Right ventricle myocardium superior (tissue), 1 donor: ENCODE measurements at regions not wholly inside any gene's neighbourhood (a gene's known extent, or its start where the extent isn't known, plus 50 kb on each side); places are given as distances from the start of the nearest gene placed in this dataset.
"Not testable (repeated sequence)": the region's sequence is repeated elsewhere in the genome, so short reads cannot be mapped to it uniquely, and the experiment has no call there.

Source experiments
- ATAC-seq: fragments of 200-7000 bp; cut with Tn5 transposase; one replicate; pipeline ENCODE4 v1.9.1; 2020; ENCODE audit warnings: mild to moderate bottlenecking; ENCODE audit not compliant: poor library complexity
- DNase-seq: peaks from one replicate; pipeline ENCODE4 v3.0.0-alpha.2; 2020
- intact Hi-C: fragments of 100-400 bp; cut with DNase I; formaldehyde crosslinking; loops from one replicate; pipeline ENCODE4 v1.11.2; 2022
- donor health status: DM: no; HTN: yes; CAD: no; lungs with severe emphysema.

DNA sequence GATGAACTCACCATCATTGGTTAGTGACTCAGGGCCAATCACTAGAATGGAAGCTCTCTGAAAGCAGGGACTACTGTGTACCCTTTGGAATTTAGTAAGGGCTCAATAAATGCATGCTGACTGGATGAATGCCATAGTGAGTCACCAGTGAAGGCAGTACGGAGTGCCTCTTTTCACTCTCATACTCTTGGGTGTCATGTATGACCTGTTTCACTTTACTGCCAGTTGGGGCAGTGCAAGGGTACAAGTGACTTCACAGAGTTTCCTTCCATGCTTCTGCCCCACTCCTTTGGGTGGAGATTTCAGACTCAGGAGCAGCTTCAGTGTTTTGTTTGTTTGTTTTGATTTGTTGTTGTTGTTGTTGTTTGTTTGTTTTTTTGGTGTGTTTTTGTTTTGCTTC lies 57.7 kb downstream of the SOX3 start:
- ATAC-seq (no peak), DNase-seq (no peak)
- intact Hi-C loops = no loop called here

DNA sequence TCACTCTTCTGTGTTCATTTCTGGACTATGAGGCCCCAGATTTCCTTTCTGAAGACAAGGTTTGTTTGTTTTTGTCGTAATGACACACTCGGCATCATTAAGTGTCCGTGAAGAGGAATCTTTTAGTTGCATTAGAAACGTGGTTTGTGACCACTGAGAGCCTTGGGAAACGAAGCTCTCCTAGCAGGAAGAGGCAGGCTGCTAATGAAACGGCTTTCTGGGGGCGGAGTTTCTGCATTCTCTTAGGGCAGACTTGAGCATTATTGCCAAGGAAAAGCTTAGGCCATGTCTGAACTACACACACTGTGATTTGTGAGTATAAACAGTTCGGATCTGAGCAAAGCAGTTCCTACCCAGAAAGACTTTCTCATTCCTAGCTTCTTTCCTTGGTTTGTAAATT lies 64.0 kb downstream of the SOX3 start:
- DNase-seq (no peak), ATAC-seq (no peak)
- intact Hi-C loops = no loop called here

DNA sequence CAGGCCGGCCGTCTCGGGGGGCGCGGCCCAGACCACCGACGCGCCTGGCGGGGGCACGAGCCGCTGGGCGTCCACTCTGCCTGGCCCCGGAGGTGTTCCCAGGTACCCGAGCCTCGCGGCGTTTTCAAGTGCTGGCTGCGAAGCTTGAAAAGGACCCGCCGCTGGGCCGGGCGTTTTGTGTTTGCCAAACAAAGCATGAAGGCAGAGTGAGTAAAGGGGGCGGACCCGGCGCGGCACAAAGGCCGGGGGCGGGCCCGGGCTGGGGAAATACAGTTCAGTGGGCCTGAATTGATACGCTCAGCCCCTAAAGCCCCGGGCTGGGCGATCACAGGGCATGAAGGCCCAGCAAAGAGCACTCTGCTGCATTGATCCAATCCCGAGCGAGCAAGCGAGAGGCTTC lies 65.4 kb downstream of the SOX3 start:
- DNase-seq = peak; percentile 38
- intact Hi-C loops = no loop called here
- no peak for ATAC-seq

- ATAC-seq = no peak
- no peak for DNase-seq
- intact Hi-C loops = no loop called here
These were observed 70.5 kb downstream of the SOX3 start for GRCh38 chrX:140434347-140434746.

DNA sequence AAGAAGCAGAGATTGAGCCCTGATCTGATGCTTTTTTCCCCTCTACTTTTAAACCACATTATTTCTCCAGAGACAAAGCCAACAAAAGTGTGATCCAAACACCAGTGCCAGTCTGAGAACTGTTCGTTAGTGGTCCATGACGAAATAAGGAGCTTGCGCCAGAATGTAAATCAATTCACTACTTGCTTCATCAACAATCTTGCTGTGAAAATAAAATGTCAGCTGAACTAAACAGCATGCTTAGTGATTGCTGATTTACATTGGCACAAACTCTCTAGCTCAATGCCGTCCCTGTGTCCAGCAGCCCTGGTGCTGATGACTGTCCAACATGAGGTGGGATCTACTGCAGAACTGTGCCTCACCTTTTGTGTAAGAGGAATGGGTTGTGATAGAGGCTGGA lies 71.3 kb downstream of the SOX3 start:
- peak; percentile 56 for ATAC-seq
- intact Hi-C loops = no loop called here

DNA sequence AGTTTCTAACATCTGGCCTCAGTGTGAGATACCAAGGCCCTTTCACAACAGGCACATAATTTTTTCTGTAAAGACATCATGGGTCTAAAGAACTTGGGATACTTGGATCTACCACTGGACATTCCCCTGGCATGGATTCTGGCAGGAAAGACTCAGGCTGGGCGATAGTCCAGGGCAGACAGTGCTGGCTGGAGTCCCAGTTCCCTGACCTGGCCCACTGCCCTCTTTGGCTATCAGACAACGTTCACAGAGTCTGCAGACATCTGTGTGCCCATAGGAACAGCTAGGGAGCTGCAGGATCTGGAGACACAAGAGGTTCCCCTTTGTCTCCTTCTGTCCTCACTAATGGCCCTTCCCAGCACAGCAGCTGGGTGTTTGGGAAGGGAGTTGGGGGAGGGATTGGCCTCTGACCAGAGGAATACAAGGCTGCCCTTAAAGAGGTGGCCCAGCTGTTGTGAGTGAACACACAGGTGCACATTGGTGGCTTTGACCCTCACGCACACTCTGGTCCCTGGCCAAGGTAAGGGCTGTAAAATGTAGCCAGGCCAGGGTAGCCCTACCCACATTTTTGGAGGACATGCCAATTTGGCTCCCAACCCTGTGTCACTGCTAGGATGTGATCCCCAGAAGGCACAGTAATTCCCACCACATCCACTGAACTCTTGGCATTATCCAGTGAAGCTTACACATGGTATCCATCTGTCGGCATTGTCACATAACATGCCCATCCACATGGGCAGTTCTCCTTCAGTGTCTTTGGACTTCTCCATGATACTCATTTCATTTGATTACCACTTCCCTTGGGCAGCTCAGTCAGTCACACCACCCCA lies 72.3 kb downstream of the SOX3 start:
- intact Hi-C loops = no loop called here
- ATAC-seq (peak; percentile 94), DNase-seq (peak; percentile 53)

More for the DNA sequence above, 71.3 kb downstream of the SOX3 start:
- DNase-seq = no peak

DNA sequence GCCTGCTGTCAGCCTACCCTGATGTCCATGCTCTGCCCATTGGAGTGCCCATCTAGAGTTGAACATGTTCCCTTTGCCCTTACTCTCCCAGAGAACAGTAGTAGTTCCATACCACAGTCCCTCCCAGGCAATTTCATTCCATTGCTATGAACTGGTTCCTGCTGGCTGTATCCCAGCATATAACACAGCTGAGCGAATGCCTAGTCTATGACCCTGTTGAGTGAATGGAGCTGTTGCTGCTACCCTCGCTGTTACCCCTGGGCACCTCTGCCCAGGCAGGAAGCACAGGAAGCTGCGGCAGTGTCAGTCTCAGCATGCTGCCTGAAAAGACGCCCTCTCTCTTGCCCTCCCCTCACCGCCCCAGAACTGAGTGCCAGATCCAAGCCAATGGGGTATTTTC lies 73.3 kb downstream of the SOX3 start:
- intact Hi-C loops = no loop called here
- ATAC-seq (peak; percentile 14), DNase-seq (no peak)

DNA sequence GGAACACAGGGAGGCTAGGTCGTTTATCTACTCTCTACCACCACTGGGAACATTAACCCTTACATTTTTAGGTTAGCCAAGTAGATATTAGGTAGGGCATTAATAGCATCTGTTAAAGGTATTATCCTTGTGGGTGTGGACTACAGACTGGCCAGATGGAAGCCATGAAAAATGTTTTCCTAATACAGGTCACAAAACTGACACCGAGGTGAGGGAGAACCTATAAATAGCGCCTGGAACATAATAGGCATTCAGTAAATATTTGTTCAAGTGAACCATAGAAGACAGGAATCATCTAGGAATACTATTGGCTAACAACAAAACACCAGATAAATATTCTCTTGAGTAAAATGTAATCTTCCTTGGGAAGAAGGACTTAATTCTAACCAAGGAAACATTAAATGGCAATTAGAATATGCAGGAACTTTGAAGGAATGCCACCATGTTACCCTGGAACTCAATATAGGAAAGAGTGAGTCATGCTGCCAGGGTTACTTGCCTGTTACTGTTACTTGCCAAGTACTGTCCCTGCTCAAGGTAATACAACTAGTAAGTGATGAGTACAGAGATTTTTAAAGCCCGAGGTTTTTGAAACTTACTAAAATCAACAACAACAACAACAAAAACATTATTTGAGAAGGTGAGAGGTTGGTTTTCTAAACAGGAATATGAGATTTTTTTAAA lies 79.0 kb downstream of the SOX3 start:
- intact Hi-C loops = no loop called here
- no peak for ATAC-seq

GRCh38 chrX:140422501-140422900 lies 82.4 kb downstream of the SOX3 start:
- DNase-seq (no peak), ATAC-seq (no peak)
- intact Hi-C loops = no loop called here

More for the DNA sequence above, 79.0 kb downstream of the SOX3 start:
- no peak for DNase-seq

DNA sequence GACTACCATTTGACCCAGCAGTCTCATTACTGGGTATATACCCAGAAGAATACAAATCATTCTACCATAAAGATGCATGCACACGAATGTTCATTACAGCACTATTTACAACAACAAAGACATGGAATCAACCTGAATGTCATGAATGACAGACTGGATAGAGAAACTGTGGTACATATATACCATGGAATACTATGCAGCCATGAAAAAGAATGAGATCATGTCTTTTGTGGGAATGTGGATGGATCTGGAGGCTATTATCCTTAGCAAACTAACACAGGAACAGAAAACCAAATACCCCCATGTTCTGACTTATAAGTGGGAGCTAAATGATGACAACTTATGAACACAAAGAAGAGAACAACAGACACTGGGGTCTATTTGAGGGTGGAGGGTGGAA lies 102.7 kb downstream of the SOX3 start:
- ATAC-seq, intact Hi-C loops, DNase-seq: not testable (repeated sequence)

- ATAC-seq, DNase-seq, intact Hi-C loops: not testable (repeated sequence)
These were observed 108.5 kb downstream of the SOX3 start for GRCh38 chrX:140396326-140396725.

GRCh38 chrX:140393507-140393906 lies 111.4 kb downstream of the SOX3 start:
- no peak for DNase-seq
- intact Hi-C loops = no loop called here

GRCh38 chrX:140391313-140391712 lies 113.6 kb downstream of the SOX3 start:
- intact Hi-C loops = no loop called here
- ATAC-seq (no peak), DNase-seq (no peak)

More at GRCh38 chrX:140393507-140393906, 111.4 kb downstream of the SOX3 start:
- no peak for ATAC-seq

- intact Hi-C loops = no loop called here
- no peak for DNase-seq
- ATAC-seq = no peak
These were observed 115.5 kb downstream of the SOX3 start for GRCh38 chrX:140389331-140389730.

DNA sequence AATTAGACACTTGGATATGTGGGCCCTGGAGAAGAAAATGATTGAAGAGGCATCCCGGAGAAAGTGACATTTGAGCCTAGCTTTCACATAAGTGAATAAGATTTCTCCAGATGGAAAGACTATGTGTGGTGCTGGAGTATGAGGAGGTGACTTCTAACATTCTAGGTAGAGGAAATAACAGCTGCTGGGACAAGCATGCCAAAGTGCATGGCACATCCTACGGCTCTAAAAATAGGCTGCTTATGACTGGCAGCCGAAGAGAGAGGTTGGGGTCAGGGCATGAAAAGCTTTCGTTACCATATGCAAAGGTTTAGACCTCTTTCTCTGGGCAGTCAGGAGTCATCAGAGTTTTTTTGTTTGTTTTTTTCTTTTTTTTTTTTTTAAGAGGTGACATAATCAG lies 142.0 kb downstream of the SOX3 start:
- peak; percentile 58 for ATAC-seq

GRCh38 chrX:140360924-140361323 lies 143.9 kb downstream of the SOX3 start:
- no peak for ATAC-seq
- DNase-seq = no peak
- intact Hi-C loops = no loop called here

More for the DNA sequence above, 142.0 kb downstream of the SOX3 start:
- intact Hi-C loops = no loop called here
- DNase-seq = no peak

GRCh38 chrX:140360284-140360683 lies 144.6 kb downstream of the SOX3 start:
- DNase-seq (no peak), ATAC-seq (no peak)
- intact Hi-C loops = no loop called here

DNA sequence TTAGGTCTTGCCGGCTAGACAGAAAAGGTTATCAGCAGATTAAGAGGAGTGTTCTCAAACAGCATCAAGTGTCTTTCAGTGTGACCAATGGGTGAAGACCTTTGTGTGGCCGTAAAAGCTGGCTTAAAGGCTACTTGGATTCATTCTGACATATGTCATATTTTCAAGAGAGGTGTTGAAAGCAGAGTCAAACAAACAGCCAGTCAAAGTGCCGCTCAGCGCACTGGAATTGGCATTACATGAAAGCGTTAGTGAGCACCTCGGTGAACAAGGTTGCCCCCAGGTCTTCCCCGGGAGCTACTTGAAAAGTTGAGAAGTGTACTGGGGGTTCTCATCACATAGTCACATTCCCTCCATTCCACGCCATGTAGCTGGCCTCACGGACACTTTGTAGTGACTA lies 148.9 kb downstream of the SOX3 start:
- ATAC-seq = no peak
- intact Hi-C loops = no loop called here
- DNase-seq = no peak

- intact Hi-C loops = no loop called here
- ATAC-seq (no peak), DNase-seq (no peak)
These were observed 149.4 kb downstream of the SOX3 start for GRCh38 chrX:140355429-140355828.

- intact Hi-C loops = no loop called here
- no peak for ATAC-seq
- no peak for DNase-seq
These were observed 150.3 kb downstream of the SOX3 start for GRCh38 chrX:140354431-140355120.
